Fibroblast of upper back skin (primary cell): ENCODE measurements at regions not wholly inside any gene's neighbourhood (a gene's known extent, or its start where the extent isn't known, plus 50 kb on each side); places are given as distances from the start of the nearest gene placed in this dataset.
A peak's percentile ranks its signal among the peaks of the same experiment; 100 is the strongest.
"Not testable (repeated sequence)": the region's sequence is repeated elsewhere in the genome, so short reads cannot be mapped to it uniquely, and the experiment has no call there.

ENCODE experiments used
- DNase-seq: peaks from one replicate; pipeline ENCODE4 v3.0.0-alpha.2; 2013

- DNase-seq, result no peak
These were observed 247.6 kb upstream of the CNKSR2 start for GRCh38 chrX:21126661-21127060.

GRCh38 chrX:21131346-21131745, 242.9 kb upstream of the CNKSR2 start:
- no peak for DNase-seq

- DNase-seq, result no peak
These were observed 242.4 kb upstream of the CNKSR2 start for GRCh38 chrX:21131786-21132185.

- peak; percentile 17 for DNase-seq
These were observed 241.4 kb upstream of the CNKSR2 start for GRCh38 chrX:21132686-21133393.

GRCh38 chrX:21150208-21150607, 224.0 kb upstream of the CNKSR2 start:
- no peak for DNase-seq

GRCh38 chrX:21151051-21151450, 223.2 kb upstream of the CNKSR2 start:
- no peak for DNase-seq

- DNase-seq, result no peak
These were observed 221.2 kb upstream of the CNKSR2 start for GRCh38 chrX:21153033-21153432.

- peak; percentile 24 for DNase-seq
These were observed 220.7 kb upstream of the CNKSR2 start for GRCh38 chrX:21153503-21153902.

- DNase-seq, result no peak
These were observed 218.3 kb upstream of the CNKSR2 start for GRCh38 chrX:21155916-21156315.

- no peak for DNase-seq
These were observed 217.6 kb upstream of the CNKSR2 start for GRCh38 chrX:21156632-21157031.

GRCh38 chrX:21158678-21159077, 215.5 kb upstream of the CNKSR2 start:
- no peak for DNase-seq

- peak; percentile 57 for DNase-seq
These were observed 207.8 kb upstream of the CNKSR2 start for GRCh38 chrX:21166272-21166982.

- no peak for DNase-seq
These were observed 207.2 kb upstream of the CNKSR2 start for GRCh38 chrX:21167011-21167410.

GRCh38 chrX:21167494-21167893, 206.7 kb upstream of the CNKSR2 start:
- DNase-seq, result no peak

GRCh38 chrX:21168401-21169160, 205.6 kb upstream of the CNKSR2 start:
- DNase-seq, result no peak

- no peak for DNase-seq
These were observed 203.0 kb upstream of the CNKSR2 start for GRCh38 chrX:21171181-21171580.

- DNase-seq, result no peak
These were observed 199.8 kb upstream of the CNKSR2 start for GRCh38 chrX:21174439-21174838.

GRCh38 chrX:21176921-21177571, 197.2 kb upstream of the CNKSR2 start:
- DNase-seq, result no peak

- DNase-seq, result no peak
These were observed 192.9 kb upstream of the CNKSR2 start for GRCh38 chrX:21181232-21181853.

GRCh38 chrX:21193196-21193595, 181.0 kb upstream of the CNKSR2 start:
- no peak for DNase-seq

- no peak for DNase-seq
These were observed 179.7 kb upstream of the CNKSR2 start for GRCh38 chrX:21194526-21194925.

GRCh38 chrX:21207080-21207479, 167.1 kb upstream of the CNKSR2 start:
- DNase-seq, result no peak

GRCh38 chrX:21219208-21219607, 155.0 kb upstream of the CNKSR2 start:
- not testable (repeated sequence) for DNase-seq
